HG03571 (cell line): ENCODE measurements at regions not wholly inside any gene's neighbourhood (a gene's known extent, or its start where the extent isn't known, plus 50 kb on each side); places are given as distances from the start of the nearest gene placed in this dataset.
"Not testable (repeated sequence)": the region's sequence is repeated elsewhere in the genome, so short reads cannot be mapped to it uniquely, and the experiment has no call there.

ENCODE experiments used
- ATAC-seq: cut with Tn5 transposase; IDR thresholded peaks from one replicate; pipeline ENCODE4 v1.9.1; 2021; ENCODE audit not compliant: unreplicated experiment

DNA sequence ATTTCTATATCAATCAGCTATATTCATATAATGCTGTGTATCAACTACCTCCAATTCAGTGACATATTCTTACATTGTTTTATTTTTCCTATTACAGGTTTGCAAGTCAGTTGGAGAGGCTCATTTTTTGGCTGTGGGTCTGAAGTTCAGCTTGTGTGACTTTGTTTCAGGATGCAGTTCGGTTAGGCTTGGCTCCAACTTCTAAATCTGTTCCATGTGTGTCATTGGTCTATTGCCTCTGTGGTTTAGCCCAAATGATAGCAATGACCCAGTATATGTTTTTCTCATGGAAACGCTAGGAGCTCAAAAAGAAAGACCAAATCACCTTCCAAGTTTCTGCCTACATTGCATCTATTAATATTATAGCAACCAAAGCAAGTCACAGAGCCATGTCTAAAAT, 848.6 kb upstream of the LRFN5 start:
- no peak for ATAC-seq

DNA sequence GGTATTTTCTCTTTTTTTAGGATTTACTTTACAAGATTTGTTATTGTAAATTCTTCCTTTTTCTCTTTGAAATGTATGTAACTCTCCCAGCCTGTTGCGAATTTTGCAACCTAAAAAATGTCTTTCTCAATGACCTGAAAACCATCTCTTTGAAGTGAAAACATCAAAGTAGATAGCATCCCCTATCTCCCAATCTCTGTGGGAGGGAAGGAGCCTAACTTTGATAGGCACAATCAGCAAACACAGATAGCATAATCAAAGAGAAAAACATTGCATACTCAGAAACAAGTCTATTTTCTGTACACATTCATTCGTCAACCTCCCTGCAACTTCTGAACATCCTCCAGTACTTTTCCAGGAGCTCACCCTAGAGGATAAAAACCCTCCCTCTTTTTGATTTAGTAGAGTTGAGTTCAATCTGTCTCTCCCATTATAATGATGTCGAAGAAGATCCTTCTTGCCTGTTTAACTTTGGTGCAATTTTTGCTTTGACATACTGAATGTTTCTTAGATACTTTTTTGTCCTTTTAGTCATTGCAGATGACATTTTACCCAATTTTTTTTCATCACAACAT, 849.2 kb upstream of the LRFN5 start:
- ATAC-seq: no peak

DNA sequence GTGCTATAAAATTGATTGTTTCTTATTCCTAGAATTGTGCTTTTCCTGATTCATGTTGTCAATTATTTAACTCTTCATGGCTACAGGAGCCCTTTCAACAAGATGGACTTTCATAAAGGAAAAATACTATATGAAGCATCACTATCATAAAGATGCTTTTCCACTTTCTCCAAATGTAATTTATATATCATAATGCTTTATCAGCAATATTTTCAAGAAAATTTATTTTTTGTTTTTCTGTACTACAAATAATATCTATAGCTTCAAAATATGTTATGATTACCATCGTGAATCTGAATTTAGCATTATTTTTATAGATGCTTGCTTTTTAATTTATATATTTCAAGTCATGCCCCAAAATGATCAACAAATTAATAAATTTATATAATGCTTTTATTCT, 873.5 kb upstream of the LRFN5 start:
- ATAC-seq: no peak

DNA sequence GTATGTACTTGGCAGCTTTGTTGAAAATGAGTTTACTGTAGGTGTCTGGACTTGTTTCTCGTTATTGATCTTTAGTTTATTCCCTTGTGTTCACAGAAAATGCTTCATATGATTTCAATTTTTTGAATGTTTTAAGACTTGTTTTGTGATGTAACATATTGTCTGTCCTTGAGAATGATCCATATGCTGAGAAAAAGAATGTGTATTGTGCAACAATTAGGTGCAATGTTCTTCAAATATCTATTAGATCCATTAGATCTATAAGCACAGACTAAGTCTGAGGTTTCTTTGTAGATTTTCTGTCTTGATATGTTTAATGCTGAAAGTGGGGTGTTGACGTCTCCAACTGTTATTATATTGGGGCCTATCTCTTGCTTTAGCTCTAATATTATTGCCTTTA, 879.6 kb upstream of the LRFN5 start:
- ATAC-seq: no peak

DNA sequence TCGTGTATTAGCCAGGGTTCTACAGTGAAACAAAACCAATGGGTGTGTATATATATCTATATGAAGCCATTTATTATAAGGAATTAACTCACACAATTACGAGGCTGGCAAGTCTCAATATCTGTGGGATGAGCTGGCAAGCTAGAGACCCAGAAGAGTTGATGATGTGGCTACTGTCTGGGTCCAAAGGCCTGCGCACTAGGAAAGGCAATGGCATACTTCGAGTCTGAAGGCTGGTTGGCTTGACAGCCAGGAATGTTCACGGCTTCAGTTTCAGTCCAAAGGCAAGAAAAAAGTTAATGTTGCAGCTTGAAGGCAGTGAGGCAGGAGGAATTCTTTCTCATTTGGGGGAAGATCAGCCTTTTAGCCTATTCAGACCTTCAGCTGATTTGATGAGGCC, 893.3 kb upstream of the LRFN5 start:
- no peak for ATAC-seq

DNA sequence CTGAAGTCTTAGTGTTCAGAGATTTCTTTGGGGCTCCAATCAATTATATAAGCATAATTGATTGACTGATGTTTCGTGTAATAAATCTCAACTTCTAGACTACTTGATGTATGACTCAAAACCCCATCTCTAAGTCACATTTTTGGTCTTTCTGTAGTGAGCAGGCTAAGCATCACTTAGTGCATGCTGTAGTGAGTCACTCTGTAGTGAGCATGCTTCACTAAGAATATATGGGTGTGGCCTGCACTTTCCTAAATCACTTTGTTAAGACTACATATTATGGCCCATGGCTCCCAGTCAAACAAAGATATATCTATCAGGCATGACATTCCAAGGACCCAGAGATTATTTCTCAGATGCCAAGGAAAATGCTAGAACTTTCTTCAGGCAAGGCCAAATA, 909.4 kb upstream of the LRFN5 start:
- ATAC-seq: no peak

DNA sequence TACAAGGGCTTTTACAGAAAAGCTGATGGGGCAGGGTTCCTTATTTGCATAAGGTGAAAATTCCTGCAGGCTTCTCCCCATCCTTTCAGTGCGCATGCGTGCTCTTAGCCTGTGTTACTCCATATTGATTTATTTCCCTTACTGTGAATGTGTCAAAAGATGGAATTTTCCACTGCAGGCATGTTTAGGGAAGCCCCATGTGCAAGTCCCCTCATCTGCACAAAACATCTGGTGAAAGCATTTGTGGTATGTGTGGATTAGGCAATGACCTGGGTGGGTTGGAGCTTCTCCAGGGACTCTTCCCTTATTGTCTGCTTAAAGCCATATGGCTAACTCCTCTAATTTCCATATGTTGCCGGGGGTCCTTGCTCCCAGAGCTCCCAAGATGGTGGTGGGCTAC, 912.7 kb upstream of the LRFN5 start:
- ATAC-seq: no peak

DNA sequence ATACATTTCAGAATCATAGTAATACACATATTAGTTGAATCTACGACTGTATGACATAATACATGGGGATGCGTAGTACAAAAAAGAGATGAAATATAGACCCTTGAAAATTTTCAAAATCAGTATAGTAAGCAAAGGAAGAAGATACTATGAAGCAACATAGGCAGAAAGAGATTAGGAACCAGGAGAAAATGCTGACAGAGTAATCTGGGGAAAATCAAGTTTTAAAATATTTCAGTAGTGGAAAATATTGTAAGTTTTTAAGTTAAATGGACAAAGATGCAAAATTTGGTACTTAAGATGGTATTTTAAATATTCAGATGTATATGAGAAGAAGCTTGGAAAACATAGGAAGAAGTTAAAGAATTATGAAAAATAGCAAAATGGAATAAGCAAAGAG, 915.6 kb upstream of the LRFN5 start:
- no peak for ATAC-seq

DNA sequence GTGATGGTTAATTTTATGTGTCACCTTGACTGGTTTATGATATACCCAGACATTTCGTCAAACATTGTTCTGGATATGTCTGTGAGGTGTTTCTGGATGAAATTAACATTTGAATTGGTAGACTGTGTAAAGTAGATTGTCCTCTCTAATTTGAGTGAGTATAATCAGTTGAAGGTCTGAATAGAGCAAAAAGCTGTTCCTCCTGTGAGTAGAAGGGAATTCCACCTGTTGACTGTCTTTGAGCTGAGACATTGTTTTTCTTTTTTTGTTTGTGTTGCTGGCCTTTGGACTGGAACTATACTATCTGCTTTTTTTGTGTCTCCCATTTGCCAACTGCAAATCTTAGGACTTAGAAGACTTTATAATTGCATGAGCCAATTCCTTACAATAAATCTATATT, 920.9 kb upstream of the LRFN5 start:
- no peak for ATAC-seq

DNA sequence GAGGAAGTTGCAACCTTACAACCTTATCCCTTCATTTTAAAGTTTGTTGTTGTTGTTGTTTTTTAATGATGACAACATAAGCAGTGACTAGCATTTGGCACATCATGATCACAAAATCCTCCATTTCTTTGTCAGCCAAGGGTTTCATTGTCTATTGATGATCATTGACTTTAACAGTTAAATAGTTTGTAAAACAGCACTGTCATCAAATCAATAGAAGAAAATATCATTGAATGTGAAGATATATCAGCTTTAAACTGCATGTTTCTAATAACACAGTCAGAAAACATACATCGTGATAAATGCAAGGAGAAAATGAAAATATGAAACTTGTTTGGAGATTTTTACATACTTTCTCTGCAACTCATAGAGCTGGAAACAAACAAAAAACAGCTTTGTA, 922.3 kb upstream of the LRFN5 start:
- ATAC-seq: no peak

DNA sequence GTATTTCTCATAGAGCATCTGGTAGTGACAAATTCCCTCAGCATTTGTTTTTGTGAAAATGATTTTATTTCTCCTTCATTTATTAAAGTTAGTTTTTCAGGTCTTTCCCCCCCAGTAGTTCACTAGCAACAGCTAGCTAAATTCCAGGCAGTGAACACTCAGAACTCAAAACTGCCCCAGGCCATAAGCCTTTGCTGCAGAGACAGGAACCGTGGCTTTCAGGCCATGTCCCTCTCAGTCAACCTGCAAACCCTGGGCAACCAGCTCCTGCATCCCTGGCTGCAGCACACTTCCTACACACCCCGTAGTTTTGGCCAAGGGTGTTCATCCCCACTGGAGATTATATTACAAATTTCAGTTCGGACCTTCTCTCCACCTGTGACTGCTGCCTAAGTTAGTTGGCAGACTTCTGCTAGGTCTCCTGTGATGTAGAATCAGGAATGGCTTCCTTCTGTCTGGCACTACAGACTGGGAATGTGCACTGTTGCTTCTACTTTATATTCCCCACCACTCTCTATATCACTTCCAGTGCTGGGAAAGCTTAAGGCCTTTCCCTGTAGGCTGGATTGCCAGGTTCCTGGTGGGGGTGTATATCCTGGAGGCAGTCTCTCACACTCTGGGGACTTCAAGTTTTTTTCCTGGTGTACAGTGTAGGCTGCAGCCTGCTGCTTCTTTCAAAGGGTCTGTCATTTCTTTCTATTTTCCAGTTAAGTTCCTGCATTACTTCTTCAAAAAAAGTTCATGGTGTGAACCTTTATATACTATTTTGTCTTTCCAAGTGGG, 924.4 kb upstream of the LRFN5 start:
- ATAC-seq: no peak

DNA sequence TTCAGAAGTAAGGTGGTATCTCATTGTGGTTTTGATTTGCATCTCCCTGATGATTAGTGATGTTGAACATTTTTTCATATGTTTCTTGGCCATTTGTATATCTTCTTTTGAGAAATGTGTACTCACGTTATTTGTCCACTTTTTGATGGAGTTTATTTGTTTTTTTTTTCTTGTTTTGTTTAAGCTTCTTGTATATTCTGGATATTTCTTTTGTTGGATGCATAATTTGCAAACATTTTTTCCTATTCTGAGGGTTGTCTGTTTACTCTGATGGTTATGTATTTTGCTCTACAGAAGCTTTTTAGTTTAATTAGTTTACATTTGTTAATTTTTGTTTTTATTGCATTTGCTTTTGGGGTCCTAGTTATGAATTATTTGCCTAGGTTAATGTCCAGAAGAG, 927.4 kb upstream of the LRFN5 start:
- no peak for ATAC-seq

DNA sequence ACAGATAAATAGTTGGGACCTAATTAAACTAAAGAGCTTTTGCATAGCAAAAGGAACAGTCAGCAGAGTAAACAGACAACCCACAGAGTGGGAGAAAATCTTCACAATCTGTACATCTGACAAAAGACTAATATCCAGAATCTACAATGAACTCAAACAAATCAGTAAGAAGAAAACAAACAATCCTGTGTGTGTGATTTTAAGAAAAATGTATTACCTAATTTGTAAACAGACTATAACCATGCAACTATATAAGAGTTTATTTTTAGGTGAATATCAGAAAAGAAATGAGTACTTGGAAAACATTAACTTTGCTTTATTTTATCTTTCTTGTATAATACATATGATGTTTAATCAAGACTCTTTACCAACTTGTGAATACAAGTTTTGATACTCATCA, 929.5 kb upstream of the LRFN5 start:
- ATAC-seq: not testable (repeated sequence)

DNA sequence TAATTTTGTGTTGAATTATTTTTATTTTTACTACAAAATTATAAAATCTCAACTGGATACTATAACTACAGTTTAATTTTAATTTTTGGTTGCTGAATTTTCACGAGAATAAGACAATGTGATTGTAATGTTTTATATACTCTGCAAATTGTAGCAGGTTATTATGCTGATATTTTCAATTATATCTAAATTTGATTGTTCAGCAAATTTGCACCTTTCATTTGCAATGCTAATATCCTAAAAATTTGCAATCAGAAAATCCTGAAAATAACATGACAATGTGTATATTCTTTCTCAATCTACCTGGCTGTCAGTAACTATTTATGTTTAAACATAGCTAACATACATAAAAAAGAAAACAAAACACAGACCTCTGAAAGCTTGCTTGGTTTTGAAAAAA, 932.2 kb upstream of the LRFN5 start:
- no peak for ATAC-seq

DNA sequence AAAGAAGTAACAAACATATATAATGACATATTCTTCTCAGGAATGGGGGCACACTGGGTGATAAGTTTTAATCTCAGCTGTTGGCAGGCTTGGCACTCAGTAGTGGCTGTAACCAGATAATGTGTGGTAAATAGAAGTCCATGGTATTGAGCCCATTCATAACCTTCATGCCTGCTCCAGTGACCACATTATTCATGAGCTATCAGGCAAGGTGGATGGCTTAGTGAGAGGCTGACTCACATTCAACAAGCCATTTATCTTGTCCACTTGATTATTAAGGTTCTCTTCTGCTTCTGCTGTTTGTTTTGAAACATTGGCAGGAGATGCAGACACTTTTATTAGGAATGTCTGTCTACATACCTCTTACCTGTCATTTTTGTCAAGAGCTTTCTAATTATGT, 950.4 kb upstream of the LRFN5 start:
- no peak for ATAC-seq

DNA sequence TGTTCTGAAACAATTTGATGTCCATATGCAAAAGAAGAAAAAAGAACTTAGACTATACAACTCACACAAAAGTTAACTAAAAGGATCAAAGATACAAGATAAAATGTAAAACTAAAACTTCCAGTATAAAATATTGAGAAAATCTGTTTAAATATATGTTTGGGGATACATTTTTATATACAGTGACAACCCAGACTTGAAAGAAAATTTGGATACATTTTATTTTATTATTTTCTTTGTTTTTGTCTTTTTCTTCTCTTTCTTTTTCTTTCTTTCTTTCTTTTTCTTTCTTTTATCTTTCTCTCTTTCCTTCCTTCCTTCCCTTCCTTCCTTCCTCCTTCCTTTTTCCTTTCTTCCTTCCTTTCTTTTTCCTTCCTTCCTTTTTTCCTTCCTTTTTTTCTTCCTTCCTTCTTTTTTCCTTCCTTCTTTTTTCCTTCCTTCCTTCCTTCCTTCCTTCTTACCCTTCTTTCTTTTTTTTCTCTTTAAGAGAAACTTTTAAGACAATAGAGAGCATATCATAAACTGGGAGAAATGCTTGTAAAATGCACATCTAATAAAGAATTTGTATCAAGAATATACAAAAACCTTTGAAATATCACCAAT, 954.5 kb upstream of the LRFN5 start:
- ATAC-seq: no peak

DNA sequence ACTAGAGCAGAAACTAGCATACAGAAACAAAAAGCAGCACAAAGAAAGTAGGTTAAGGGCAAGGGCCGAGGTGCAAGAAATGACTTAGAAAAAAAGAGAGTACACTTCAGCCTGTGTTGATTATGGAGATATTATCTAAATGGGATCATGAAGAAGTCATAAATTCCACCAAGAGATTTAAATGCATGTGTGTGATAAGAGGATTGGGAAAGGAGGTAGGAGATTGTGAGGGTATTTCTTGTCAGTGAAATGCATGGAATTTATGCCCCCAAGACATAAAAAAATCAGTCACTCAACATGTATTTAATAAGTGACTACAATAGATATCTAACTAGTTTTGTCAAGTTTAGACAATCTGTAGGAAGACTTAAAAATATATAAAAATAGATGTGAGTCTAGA, 976.2 kb upstream of the LRFN5 start:
- ATAC-seq: no peak

DNA sequence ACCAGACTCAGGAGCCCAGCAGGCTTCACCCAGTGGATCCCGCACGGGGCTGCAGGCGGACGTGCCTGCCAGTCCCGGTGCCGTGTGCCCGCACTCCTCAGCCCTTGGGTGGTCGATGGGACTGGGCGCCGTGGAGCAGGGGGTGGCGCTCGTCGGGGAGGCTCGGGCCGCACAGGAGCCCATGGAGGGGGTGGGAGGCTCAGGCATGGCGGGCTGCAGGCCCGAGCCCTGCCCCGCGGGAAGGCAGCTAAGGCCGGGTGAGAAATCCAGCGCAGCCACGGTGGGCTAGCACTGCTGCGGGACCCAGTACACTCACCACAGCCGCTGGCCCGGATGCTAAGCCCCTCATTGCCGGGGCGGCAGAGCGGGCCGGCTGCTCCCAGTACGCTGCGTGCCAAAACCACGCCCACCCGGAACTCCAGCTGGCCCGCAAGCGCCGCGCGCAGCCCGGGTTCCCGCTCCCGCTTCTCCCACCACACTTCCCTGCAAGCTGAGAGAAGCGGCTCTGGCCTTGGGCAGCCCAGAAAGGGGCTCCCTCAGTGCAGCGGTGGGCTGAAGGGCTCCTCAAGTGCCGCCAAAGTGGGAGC, 977.0 kb upstream of the LRFN5 start:
- ATAC-seq: not testable (repeated sequence)

DNA sequence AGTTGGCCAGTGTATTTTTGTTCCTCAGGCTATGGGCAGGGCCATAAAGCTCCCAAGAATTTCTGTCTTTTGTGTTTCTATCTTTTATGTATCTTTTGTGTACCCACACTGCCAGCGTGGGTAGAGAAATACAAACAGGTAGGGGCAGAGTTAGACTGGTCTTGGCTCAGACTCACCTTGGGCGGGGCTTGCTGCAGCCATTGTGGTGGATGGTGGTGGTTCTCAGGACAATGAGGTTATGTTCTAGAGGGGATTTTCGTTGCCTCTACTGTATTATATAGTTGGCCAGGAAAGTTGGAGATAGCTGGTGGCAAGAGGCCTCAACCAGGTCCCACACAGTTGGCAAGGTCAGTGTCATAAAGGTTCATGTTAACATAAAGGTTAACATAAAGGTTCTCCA, 977.5 kb upstream of the LRFN5 start:
- no peak for ATAC-seq

DNA sequence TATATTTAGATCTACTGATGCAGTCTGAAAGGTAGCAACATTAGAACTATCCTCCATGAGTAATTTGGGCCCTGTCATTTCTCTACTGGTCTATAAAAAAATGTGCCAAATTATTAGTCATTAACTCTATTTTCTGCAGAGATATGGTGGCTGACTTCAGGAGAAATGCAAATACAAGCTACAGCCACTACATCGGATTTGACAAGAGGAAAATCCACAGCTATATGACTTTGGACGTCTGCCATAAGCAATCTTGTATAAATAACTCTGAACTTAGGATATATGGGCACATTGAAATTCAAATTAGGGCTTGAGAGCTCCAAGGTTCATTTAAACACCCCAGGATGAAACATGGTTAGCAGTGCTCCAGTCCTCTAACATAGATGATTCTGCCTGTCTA, 983.0 kb upstream of the LRFN5 start:
- no peak for ATAC-seq

DNA sequence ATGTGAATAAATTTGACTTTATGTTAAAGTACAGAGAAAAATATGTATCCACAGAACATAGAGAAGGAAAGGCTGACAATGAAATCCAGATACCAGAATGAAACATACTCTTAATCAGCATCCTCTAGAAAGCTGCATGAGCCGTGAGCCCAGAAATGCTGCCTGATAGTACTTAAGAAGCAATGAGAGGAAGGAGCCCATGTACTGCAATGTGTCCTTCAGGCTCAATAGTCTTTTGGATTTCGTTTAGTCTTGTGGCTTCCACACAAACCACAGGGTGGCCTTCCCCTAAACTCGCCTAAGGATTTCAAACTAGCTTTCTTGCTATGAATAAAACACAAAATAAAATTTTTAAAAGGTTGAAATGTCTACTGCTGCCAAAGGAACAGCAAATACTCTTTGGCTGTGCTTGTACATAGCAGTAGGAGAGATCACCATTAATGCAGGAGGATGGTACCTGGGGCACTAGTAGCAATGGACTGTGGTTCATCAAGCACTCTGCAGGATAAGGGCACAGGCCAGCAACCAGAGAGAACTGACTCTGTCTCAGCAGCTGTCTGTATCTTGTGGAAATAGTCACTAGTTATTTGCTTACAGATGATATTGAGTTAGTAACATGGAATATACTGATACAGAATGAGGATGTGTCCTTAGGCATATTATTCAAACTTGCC, 988.3 kb upstream of the LRFN5 start:
- no peak for ATAC-seq

DNA sequence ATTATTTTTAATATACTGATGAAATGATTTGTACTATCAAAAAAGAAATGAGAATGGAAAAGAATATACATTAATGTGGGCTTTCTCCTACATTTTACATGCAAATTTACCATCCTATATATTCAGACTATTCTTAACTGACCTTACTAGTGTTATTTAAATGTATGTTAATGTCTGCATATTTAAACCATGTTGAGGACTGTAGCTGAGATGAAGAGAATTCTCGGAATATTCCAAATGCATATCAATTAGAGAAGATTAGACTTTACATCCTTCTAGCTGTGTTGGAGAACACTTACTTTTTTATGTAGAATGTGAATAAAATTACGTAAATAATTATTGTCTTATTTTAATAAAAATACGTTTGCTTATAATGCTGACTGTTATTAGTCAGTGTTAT, 990.1 kb upstream of the LRFN5 start:
- ATAC-seq: no peak
